Uterus (tissue), 2 donors: ENCODE measurements at regions not wholly inside any gene's neighbourhood (a gene's known extent, or its start where the extent isn't known, plus 50 kb on each side); places are given as distances from the start of the nearest gene placed in this dataset.

Experiments used
- CTCF ChIP-seq, 4 experiments: fragments of 200-600 bp in 2 of 4; fragments of 450-650 bp in 2 of 4; sonication (generic) in 2 of 4; IDR thresholded peaks; one replicate each; pipeline ENCODE4 v1.5.1; 2016 to 2019; ENCODE audit warnings: antibody characterized with exemption in 4 of 4, mild to moderate bottlenecking in 2 of 4, moderate library complexity in 1 of 4
- POLR2A ChIP-seq, 2 donors: fragments of 450-650 bp; IDR thresholded peaks; one replicate each; pipeline ENCODE4 v1.6.1; 2016; ENCODE audit warnings: antibody characterized with exemption in 2 of 2, mild to moderate bottlenecking in 1 of 2, moderate library complexity in 1 of 2

GRCh38 chr14:28055008-28055407, 711.6 kb upstream of the FOXG1 start:
- no peak for TF ChIP-seq CTCF (IDR thresholded peaks at IDR 0.05)
- TF ChIP-seq POLR2A (IDR thresholded peaks at IDR 0.05), result no peak
